C4-2B (cell line): ENCODE measurements at regions not wholly inside any gene's neighbourhood (a gene's known extent, or its start where the extent isn't known, plus 50 kb on each side); places are given as distances from the start of the nearest gene placed in this dataset.

Experiments
- CTCF ChIP-seq: fragments of 450-650 bp; conservative IDR thresholded peaks from 2 replicates; pipeline ENCODE4 v1.5.1; 2017; ENCODE audit warnings: mild to moderate bottlenecking
- ZFX ChIP-seq: fragments of 450-650 bp; IDR thresholded peaks from 2 replicates; pipeline ENCODE4 v1.6.1; 2017

- TF ChIP-seq CTCF, result no peak
- no peak for TF ChIP-seq ZFX
Observed at GRCh38 chr20:52410731-52411234, 219.2 kb upstream of the ZFP64 start.
